Ramos (cell line): ENCODE measurements at regions not wholly inside any gene's neighbourhood (a gene's known extent, or its start where the extent isn't known, plus 50 kb on each side); places are given as distances from the start of the nearest gene placed in this dataset.
"Not testable (repeated sequence)": the region's sequence is repeated elsewhere in the genome, so short reads cannot be mapped to it uniquely, and the experiment has no call there.

Source experiments
- in situ Hi-C: fragments of 300-500 bp; cut with MboI; formaldehyde crosslinking; loops from one replicate; pipeline ENCODE4 v1.14.3; 2022; ENCODE audit warnings: low sequenced_read_pairs; ENCODE audit not compliant: unreplicated experiment

DNA sequence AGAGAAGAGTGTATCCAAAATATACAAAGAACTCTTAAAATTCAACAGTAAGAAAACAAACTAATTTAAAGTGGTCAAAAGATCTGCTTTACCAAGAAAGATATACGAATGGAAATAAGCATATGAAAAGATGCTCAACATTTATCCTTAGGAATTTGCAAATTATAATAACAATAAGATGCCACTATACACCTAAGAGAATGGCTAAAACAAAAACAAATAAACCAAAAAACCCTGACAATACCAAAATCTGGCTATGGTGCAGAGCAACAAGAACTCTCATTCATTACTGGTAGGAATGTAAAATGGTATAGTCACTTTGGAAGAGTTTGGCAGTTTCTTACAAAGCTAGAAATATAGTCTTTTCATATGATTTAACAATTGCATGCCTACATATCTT is 545.7 kb upstream of the AGA start:
- in situ Hi-C loops: no loop called here

- in situ Hi-C loops: no loop called here
These were observed 547.4 kb upstream of the AGA start for GRCh38 chr4:177989503-177990201.

DNA sequence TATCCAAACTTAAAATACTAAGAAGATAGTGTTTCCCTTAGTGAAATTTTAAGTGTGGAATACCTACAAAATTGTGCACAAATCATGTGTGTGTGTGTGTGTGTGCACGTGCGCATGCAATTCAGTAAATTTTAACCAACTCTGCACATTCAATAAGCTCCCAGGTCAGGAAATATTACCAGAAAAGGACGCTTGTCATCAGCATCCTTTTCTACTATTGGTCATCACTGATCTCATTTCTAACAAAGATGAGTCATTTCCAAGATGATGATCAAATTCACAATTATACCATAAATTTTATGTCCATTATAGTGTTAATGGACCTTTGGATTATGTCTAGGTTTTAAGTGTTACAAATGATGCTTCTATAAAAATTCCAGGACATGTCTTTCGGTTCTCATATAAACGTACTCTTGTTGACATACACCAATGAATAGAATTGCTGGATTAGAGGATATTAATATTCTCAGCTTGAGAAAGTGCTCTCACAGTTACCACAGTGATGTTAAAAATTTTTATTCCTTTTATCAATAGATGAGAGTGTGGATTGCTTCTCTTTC is 560.9 kb upstream of the AGA start:
- in situ Hi-C loops: no loop called here

GRCh38 chr4:178010596-178010995 is 568.4 kb upstream of the AGA start:
- in situ Hi-C loops: no loop called here

DNA sequence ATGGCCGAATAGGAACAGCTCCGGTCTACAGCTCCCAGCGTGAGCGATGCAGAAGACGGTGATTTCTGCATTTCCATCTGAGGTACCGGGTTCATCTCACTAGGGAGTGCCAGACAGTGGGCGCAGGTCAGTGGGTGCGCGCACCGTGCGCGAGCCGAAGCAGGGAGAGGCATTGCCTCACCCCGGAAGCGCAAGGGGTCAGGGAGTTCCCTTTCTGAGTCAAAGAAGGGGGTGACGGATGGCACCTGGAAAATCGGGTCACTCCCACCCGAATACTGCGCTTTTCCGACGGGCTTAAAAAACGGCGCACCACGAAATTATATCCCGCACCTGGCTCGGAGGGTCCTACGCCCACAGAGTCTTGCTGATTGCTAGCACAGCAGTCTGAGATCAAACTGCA is 572.8 kb upstream of the AGA start:
- in situ Hi-C loops: not testable (repeated sequence)

- in situ Hi-C loops: no loop called here
These were observed 584.8 kb upstream of the AGA start for GRCh38 chr4:178026999-178027398.

DNA sequence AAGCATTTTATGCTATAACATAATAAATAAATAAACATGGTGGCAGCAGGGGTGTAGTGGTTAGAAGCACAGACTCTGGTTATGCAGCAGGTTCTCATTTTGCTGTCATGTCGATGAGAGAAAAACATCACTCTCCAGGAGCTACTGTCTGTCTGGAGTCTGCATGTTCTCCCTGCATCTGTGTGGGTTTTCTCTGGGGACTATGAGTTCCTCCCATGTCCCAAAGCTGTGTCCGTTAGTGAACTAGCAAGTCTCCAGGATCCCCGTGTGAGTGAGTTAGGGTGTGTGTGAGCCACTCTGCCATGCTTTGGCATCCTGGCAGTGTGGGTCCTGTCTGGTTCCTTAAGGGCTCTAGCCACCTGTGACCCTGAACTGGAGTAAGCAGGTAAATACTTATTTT is 585.6 kb upstream of the AGA start:
- in situ Hi-C loops: no loop called here

GRCh38 chr4:178028481-178028880 is 586.2 kb upstream of the AGA start:
- in situ Hi-C loops: no loop called here

DNA sequence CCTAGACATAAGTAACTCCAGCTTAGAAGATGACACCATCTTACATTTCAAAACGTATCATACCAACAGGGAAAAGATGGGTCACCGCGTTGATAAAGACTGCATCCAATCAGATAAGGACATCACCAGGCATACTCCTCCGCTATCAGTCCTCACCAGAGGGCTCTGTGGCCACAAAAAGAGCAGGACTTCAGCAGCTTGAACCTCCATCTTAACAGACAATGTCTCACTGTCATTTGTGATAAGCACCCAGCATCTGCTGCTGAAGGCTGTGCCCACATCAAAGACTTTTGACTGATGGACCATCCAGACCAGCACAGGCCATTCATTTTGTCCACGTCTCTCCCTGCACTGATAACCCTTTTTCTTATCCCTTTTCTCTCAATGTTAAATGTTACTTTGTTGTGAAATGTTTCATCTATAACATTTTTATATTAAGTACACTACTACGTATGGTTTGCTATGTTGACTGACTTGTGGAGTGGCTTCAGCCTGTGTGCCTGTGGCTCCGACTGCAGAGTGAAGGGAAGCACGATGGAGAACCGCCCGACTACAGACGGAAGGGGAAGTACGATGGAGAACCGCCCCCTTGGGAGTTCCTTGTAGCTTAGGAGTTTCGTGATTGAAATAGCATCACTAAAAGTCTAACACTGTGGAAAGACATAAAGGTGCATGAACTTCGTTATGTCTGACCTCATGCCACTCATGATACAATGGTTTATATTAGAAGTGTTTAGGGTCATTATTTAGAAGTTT is 595.4 kb upstream of the AGA start:
- in situ Hi-C loops: no loop called here

DNA sequence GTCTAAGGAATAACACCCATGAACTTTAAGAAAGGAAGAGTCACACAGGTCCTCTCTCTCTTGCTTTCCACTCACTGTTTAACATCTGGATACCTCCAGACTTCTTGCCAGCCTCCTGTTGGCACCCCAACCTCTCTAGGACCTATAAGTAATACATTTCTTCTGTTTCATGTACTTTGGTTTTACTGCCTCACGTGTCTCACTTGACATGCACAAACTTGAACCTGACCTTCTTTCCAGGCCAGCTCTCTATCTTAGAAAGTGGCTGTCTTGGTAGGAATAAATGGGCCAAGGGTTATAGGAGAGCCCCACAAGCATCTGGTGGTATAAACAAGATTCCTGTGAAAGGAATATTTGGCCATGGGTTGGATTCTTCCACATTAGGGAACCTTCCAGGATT is 614.8 kb upstream of the AGA start:
- in situ Hi-C loops: no loop called here

DNA sequence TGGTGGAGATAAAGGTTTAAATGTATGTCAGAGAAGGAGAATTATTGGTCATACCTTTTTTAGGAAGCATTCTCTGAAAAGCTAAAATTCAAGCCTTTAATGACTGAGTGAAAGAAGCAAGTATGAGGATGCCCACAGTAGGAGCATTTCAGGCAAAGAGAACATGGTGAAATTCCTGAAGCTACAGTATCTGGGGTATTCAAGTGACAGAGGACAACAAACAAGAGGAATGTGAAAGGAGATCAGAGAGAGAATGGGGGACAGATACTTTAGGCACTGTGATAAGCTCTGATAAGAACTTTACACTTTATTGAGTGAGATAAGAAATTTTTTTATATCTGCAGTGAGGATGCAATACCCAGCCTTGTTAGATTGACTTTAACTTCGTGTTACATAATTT is 621.3 kb upstream of the AGA start:
- in situ Hi-C loops: no loop called here

GRCh38 chr4:178066338-178066941 is 624.2 kb upstream of the AGA start:
- in situ Hi-C loops: no loop called here

DNA sequence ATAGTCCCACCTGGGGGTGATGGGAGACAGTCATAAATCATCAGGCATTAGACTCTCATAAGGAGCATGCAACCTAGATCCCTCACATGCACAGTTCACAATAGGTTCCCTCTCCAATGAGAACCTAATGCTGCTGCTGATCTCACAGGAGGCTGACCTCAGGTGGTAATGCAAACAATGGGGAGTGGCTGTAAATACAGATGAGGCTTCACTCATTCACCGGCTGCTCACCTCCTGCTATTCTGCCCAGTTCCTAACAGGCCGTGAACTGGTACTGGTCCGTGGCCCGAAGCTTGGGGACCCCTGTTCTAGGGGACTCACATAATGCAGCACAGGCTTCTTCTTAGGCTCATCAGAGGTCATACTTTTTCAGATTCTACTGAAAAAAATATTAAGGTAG is 625.9 kb upstream of the AGA start:
- in situ Hi-C loops: no loop called here

GRCh38 chr4:178070163-178070562 is 627.9 kb upstream of the AGA start:
- in situ Hi-C loops: no loop called here

DNA sequence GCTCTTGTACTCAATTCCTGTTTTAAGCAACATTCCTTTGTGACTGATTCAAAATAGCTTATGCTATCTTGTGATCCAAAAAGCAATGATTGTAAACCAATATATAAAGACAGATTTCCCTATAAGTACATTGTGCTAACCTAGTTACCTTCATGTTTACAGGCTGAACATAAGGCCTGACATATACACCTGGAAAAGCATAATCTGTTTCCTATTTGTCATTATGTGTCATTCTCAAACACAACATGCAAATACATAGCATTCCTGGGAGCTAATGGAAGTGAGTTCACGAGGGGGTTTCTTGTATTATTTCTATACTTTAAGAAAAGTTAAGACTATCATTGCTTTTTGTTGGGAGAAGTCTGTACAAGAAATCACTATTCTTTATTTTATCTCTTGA is 638.1 kb upstream of the AGA start:
- in situ Hi-C loops: no loop called here

GRCh38 chr4:178081176-178081575 is 638.9 kb upstream of the AGA start:
- in situ Hi-C loops: no loop called here

- in situ Hi-C loops: no loop called here
These were observed 639.7 kb upstream of the AGA start for GRCh38 chr4:178081896-178082295.

GRCh38 chr4:178082906-178083305 is 640.7 kb upstream of the AGA start:
- in situ Hi-C loops: no loop called here

GRCh38 chr4:178083968-178084367 is 641.7 kb upstream of the AGA start:
- in situ Hi-C loops: no loop called here

DNA sequence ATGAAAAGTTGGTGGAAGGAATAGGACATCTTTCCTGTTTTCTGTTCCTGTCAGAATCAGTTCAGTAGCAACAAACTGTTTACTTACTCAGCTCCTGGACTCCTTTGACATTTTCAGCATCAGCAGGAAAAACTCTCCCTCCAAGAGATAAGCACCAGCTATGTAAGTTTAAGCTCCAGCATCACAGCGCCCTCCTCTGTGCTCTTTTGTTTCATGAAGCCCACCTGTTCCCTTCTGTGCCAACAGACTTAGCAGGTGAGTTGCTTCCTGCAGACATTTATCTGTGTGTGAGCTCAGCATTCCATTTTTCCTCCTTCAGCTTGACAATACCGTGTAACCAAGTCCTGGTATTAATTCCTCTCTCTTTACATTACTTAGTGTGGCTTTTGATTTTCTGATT is 644.1 kb upstream of the AGA start:
- in situ Hi-C loops: no loop called here

- in situ Hi-C loops: no loop called here
These were observed 648.6 kb upstream of the AGA start for GRCh38 chr4:178090640-178091411.
